ENCODE measurements at regions not wholly inside any gene's neighbourhood (a gene's known extent, or its start where the extent isn't known, plus 50 kb on each side); places are given as distances from the start of the nearest gene placed in this dataset.

DNA sequence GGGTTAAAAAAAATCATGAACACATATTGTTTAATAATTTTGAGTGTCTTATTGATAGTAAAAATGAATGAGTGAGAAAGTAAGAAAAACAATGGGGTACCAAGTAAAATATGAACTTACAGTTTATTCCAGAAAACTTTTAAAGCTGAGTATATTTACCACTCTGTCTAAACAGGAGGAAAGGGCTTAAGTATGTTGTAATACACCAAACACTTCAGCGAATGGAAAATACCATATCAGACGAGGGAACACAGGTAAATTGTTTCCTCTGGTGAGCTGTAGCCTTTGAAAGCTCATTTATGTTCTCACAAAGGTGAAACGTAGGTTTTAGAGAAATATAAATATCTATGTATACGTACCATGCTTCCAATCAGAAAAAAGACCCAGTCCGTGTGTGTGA, 1209.6 kb upstream of the ZEB2 start:
- Histone ChIP-seq H3K4me1 (ENCODE audit: control insufficient read depth, extremely low read depth, insufficient read depth, low read length) (no peaks in the 10 kb centered on the region), H3K4me2 (ENCODE audit: extremely low read depth, insufficient read depth, low read length) (no peak overlapping the region), H4K20me1 (ENCODE audit: control insufficient read depth, extremely low read depth, insufficient read depth, low read length) (no peaks in the 10 kb centered on the region), H3K27me3 (ENCODE audit: control insufficient read depth, insufficient read depth, low read length) (no peaks in the 10 kb centered on the region), H3K36me3 (ENCODE audit: control insufficient read depth, insufficient read depth, low read length) (no peaks in the 10 kb centered on the region), H3K4me3 (replicated peaks in 1 of 4; ENCODE audit: control extremely low read depth in 1 of 4, insufficient read depth in 1 of 4, low read depth in 3 of 4, low read length in 4 of 4) (no peak overlapping the region), H3K9ac (ENCODE audit: insufficient read depth, low read length) (no peak overlapping the region), H2AFZ (ENCODE audit: low read length) (no peak overlapping the region), H3K9me3 (ENCODE audit: control insufficient read depth, insufficient read depth, low read depth, low read length) (no peaks in the 10 kb centered on the region), H3K79me2 (ENCODE audit: control insufficient read depth, insufficient read depth, low read length) (no peaks in the 10 kb centered on the region), H3K27ac (ENCODE audit: insufficient read depth, low read length) (no peak overlapping the region)
- TF ChIP-seq, protein P1, sequence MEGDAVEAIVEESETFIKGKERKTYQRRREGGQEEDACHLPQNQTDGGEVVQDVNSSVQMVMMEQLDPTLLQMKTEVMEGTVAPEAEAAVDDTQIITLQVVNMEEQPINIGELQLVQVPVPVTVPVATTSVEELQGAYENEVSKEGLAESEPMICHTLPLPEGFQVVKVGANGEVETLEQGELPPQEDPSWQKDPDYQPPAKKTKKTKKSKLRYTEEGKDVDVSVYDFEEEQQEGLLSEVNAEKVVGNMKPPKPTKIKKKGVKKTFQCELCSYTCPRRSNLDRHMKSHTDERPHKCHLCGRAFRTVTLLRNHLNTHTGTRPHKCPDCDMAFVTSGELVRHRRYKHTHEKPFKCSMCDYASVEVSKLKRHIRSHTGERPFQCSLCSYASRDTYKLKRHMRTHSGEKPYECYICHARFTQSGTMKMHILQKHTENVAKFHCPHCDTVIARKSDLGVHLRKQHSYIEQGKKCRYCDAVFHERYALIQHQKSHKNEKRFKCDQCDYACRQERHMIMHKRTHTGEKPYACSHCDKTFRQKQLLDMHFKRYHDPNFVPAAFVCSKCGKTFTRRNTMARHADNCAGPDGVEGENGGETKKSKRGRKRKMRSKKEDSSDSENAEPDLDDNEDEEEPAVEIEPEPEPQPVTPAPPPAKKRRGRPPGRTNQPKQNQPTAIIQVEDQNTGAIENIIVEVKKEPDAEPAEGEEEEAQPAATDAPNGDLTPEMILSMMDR (conservative IDR thresholded peaks at IDR 0.05 in 1 of 2, IDR thresholded peaks at IDR 0.05 in 1 of 2; ENCODE audit: low read depth in 1 of 2, low read length in 2 of 2): no peak
- no peak for TF ChIP-seq EZH2 (IDR thresholded peaks at IDR 0.05; ENCODE audit: low read length, missing control alignments)
- no peak for DNase-seq (ENCODE audit: low read depth in 2 of 2)

DNA sequence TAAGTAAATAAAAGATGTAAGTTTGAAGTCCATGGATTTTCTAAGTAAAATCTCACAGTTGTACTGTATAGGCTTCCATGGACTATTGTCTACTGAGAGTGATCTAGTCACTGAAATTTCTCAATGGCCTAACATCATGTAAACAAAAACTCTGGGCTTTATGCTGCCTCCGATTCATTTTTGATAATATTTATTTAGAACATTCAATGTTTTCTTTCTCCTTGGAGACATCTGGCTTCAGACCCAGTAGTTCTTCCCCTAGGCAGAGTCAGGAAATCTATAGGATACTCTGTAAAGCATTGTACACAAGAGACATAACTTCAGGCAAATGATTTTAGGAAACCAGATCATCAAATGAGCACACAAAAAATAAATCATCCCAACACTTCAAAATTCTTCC, 1208.6 kb upstream of the ZEB2 start:
- H3K36me3 ChIP-seq (ENCODE audit: control insufficient read depth, insufficient read depth, low read length): no peaks in the 10 kb centered on the region
- no peak overlapping the region for H2AFZ ChIP-seq (ENCODE audit: low read length)

DNA sequence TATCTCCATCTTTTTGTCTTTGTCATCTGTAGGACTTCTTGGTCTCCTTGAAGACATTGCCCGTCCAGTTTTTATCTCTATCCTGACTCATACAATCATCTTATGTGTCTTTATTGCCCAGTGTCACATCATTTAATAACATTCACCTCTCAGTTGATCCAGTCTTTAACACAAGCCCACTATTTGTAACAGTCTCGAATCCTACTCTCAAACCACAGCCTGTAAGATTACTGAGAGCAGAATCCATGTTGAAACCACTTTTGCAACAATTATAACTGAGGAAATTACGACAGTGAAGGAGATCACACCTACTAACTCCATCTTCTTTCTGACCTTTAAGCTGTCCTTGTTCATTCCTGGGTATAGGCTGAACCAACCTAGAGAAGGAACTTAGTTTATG, 1206.0 kb upstream of the ZEB2 start:
- no peak overlapping the region for H3K9ac ChIP-seq (ENCODE audit: insufficient read depth, low read length)
- H2AFZ ChIP-seq (ENCODE audit: low read length): no peak overlapping the region
- no peak for DNase-seq (ENCODE audit: low read depth in 2 of 2)
- TF ChIP-seq, protein P1 (conservative IDR thresholded peaks at IDR 0.05 in 1 of 2, IDR thresholded peaks at IDR 0.05 in 1 of 2; ENCODE audit: low read depth in 1 of 2, low read length in 2 of 2): no peak
- TF ChIP-seq EZH2 (IDR thresholded peaks at IDR 0.05; ENCODE audit: low read length, missing control alignments): no peak
- no peaks in the 10 kb centered on the region for H3K4me1 ChIP-seq (ENCODE audit: control insufficient read depth, extremely low read depth, insufficient read depth, low read length)
- H3K4me3 ChIP-seq (replicated peaks in 1 of 4; ENCODE audit: control extremely low read depth in 1 of 4, insufficient read depth in 1 of 4, low read depth in 3 of 4, low read length in 4 of 4): no peak overlapping the region
- no peaks in the 10 kb centered on the region for H3K9me3 ChIP-seq (ENCODE audit: control insufficient read depth, insufficient read depth, low read depth, low read length)
- H3K27me3 ChIP-seq (ENCODE audit: control insufficient read depth, insufficient read depth, low read length): no peaks in the 10 kb centered on the region
- no peak overlapping the region for H3K4me2 ChIP-seq (ENCODE audit: extremely low read depth, insufficient read depth, low read length)
- H3K36me3 ChIP-seq (ENCODE audit: control insufficient read depth, insufficient read depth, low read length): no peaks in the 10 kb centered on the region
- H3K79me2 ChIP-seq (ENCODE audit: control insufficient read depth, insufficient read depth, low read length): no peaks in the 10 kb centered on the region
- H4K20me1 ChIP-seq (ENCODE audit: control insufficient read depth, extremely low read depth, insufficient read depth, low read length): no peaks in the 10 kb centered on the region
- no peak overlapping the region for H3K27ac ChIP-seq (ENCODE audit: insufficient read depth, low read length)

More for the DNA sequence above, 1208.6 kb upstream of the ZEB2 start:
- TF ChIP-seq, protein P1 (conservative IDR thresholded peaks at IDR 0.05 in 1 of 2, IDR thresholded peaks at IDR 0.05 in 1 of 2; ENCODE audit: low read depth in 1 of 2, low read length in 2 of 2): no peak
- no peak for TF ChIP-seq EZH2 (IDR thresholded peaks at IDR 0.05; ENCODE audit: low read length, missing control alignments)
- H3K4me1 ChIP-seq (ENCODE audit: control insufficient read depth, extremely low read depth, insufficient read depth, low read length): no peaks in the 10 kb centered on the region
- no peak overlapping the region for H3K4me3 ChIP-seq (replicated peaks in 1 of 4; ENCODE audit: control extremely low read depth in 1 of 4, insufficient read depth in 1 of 4, low read depth in 3 of 4, low read length in 4 of 4)
- H4K20me1 ChIP-seq (ENCODE audit: control insufficient read depth, extremely low read depth, insufficient read depth, low read length): no peaks in the 10 kb centered on the region
- no peaks in the 10 kb centered on the region for H3K27me3 ChIP-seq (ENCODE audit: control insufficient read depth, insufficient read depth, low read length)
- H3K4me2 ChIP-seq (ENCODE audit: extremely low read depth, insufficient read depth, low read length): no peak overlapping the region
- peak in 1 of 2 donors; percentile 24 for DNase-seq (ENCODE audit: low read depth in 2 of 2)
- no peaks in the 10 kb centered on the region for H3K79me2 ChIP-seq (ENCODE audit: control insufficient read depth, insufficient read depth, low read length)
- H3K9ac ChIP-seq (ENCODE audit: insufficient read depth, low read length): no peak overlapping the region
- H3K9me3 ChIP-seq (ENCODE audit: control insufficient read depth, insufficient read depth, low read depth, low read length): no peaks in the 10 kb centered on the region
- no peak overlapping the region for H3K27ac ChIP-seq (ENCODE audit: insufficient read depth, low read length)

All from fibroblast of lung (primary cell).